Spleen (tissue), 11 donors: ENCODE measurements at regions not wholly inside any gene's neighbourhood (a gene's known extent, or its start where the extent isn't known, plus 50 kb on each side); places are given as distances from the start of the nearest gene placed in this dataset.

Source experiments
- DNase-seq: peaks from one replicate; pipeline ENCODE4 v3.0.0-alpha.2; 2020
- H3K27ac ChIP-seq, 8 donors: fragments of 200-600 bp; sonication (generic) in 7 of 8; 1 replicate in 4 of 8; 2 replicates in 4 of 8; pipeline versions ENCODE4 v1.5.0 to v1.8.0; 2016 to 2021; ENCODE audit warnings: inconsistent platforms in 4 of 8, mild to moderate bottlenecking in 4 of 8, moderate library complexity in 1 of 8
- H3K27me3 ChIP-seq, 7 donors: fragments of 200-600 bp; sonication (generic) in 6 of 7; replicated peaks in 1 of 7; 1 replicate in 4 of 7; 2 replicates in 3 of 7; pipeline versions ENCODE4 v1.5.0 to v1.8.0; 2016 to 2021; ENCODE audit warnings: inconsistent platforms in 3 of 7, mild to moderate bottlenecking in 1 of 7
- H3K36me3 ChIP-seq, 6 donors: fragments of 200-600 bp; sonication (generic) in 5 of 6; 1 replicate in 4 of 6; 2 replicates in 2 of 6; pipeline versions ENCODE4 v1.5.0 to v1.8.0; 2016 to 2021; ENCODE audit warnings: inconsistent platforms in 2 of 6
- H3K4me1 ChIP-seq, 6 donors: fragments of 200-600 bp; sonication (generic) in 5 of 6; 1 replicate in 3 of 6; 2 replicates in 3 of 6; pipeline versions ENCODE4 v1.5.0 to v1.8.0; 2016 to 2021; ENCODE audit warnings: inconsistent platforms in 3 of 6
- H3K4me3 ChIP-seq, 8 donors: fragments of 200-600 bp; sonication (generic) in 7 of 8; 1 replicate in 4 of 8; 2 replicates in 4 of 8; pipeline versions ENCODE4 v1.5.0 to v1.8.0; 2016 to 2021; ENCODE audit warnings: inconsistent platforms in 4 of 8, mild to moderate bottlenecking in 4 of 8, moderate library complexity in 2 of 8
- H3K9me3 ChIP-seq, 8 donors: fragments of 200-600 bp; sonication (generic) in 7 of 8; 1 replicate in 4 of 8; 2 replicates in 4 of 8; pipeline versions ENCODE4 v1.5.0 to v1.8.0; 2016 to 2021; ENCODE audit warnings: inconsistent platforms in 4 of 8
- POLR2A ChIP-seq, 3 donors: fragments of 450-650 bp; IDR thresholded peaks; one replicate each; pipeline ENCODE4 v1.5.1; 2017; ENCODE audit warnings: antibody characterized with exemption in 3 of 3, mild to moderate bottlenecking in 1 of 3
- POLR2AphosphoS5 ChIP-seq, 3 donors: sonication (generic); formaldehyde crosslinking; IDR thresholded peaks; one replicate each; pipeline ENCODE4 v1.5.1; 2017; ENCODE audit warnings: antibody characterized with exemption in 3 of 3
- WGBS, 5 donors: extraction: QIAGEN DNeasy Blood & Tissue Kit in 3 of 5; methylation state at CpG; one replicate each; pipeline versions ENCODE4 v1.1.5 to v1.1.7; 2013 to 2018; 5-methylcytosine and 5-hydroxymethylcytosine counted together
- intact Hi-C: fragments of 100-400 bp; cut with DNase I; formaldehyde crosslinking; loops from one replicate; pipeline ENCODE4 v1.15.0; 2023; ENCODE audit warnings: low total_unique reads
- TF ChIP-seq, protein P1 (sequence below), 11 experiments: fragments of 200-600 bp in 7 of 11; fragments of 450-650 bp in 4 of 11; sonication (generic) in 4 of 11; IDR thresholded peaks in 8 of 11; conservative IDR thresholded peaks in 3 of 11; 1 replicate in 7 of 11; 2 replicates in 4 of 11; pipeline versions ENCODE4 v1.4.0 to v1.8.0; 2016 to 2021; ENCODE audit warnings: antibody characterized with exemption in 11 of 11, inconsistent platforms in 4 of 11, mild to moderate bottlenecking in 1 of 11
- donor health status: healthy with polysubstance abuse.
- donor health status: DM: no; HTN: no; CAD: no; lungs with moderate emphysema.
- donor health status: DM: no; HTN: no; CAD: no.
- donor health status: Bipolar disorder and iron deficiency.
- donor health status: healthy.
- donor health status: DM: no; HTN: no; CAD: no.
- donor health status: DM: yes; HTN: yes; CAD: no.

DNA sequence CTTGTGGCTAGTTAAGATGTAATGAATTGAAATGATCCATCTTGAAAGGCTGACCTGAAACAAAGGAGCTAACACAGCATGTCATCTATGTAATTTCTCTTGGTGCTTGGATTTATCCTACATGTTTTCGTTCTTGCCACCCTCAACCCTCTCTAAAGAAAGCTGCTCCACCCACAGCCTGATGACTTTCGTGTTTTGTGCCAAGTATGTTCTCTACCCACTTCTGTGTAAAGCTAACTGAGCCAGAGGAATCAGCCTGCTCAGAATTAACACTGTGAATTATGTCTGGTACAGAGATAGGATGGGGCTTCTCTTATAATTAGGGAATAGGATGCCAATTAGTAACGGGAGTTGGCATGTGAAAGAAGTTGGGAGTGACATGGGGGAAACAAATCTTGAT is 67.9 kb upstream of the MLIP start:
- Histone ChIP-seq H3K27ac (no peak overlapping the region), H3K4me1 (no peaks in the 10 kb centered on the region), H3K4me3 (no peak overlapping the region), H3K9me3 (peaks cover 0 to 4% (median 0%) of the 10 kb centered on the region in 8 donors), H3K36me3 (no peaks in the 10 kb centered on the region), H3K27me3 (no peaks in the 10 kb centered on the region)
- no peak for TF ChIP-seq POLR2A (IDR thresholded peaks at IDR 0.05)
- TF ChIP-seq POLR2AphosphoS5 (IDR thresholded peaks at IDR 0.05): no peak
- TF ChIP-seq, protein P1, sequence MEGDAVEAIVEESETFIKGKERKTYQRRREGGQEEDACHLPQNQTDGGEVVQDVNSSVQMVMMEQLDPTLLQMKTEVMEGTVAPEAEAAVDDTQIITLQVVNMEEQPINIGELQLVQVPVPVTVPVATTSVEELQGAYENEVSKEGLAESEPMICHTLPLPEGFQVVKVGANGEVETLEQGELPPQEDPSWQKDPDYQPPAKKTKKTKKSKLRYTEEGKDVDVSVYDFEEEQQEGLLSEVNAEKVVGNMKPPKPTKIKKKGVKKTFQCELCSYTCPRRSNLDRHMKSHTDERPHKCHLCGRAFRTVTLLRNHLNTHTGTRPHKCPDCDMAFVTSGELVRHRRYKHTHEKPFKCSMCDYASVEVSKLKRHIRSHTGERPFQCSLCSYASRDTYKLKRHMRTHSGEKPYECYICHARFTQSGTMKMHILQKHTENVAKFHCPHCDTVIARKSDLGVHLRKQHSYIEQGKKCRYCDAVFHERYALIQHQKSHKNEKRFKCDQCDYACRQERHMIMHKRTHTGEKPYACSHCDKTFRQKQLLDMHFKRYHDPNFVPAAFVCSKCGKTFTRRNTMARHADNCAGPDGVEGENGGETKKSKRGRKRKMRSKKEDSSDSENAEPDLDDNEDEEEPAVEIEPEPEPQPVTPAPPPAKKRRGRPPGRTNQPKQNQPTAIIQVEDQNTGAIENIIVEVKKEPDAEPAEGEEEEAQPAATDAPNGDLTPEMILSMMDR (IDR thresholded peaks at IDR 0.05 in 8 of 11, conservative IDR thresholded peaks at IDR 0.05 in 3 of 11): no peak
- 63 to 87% (median 72%) methylated on average over 3 of the region's 3 CpGs for whole genome bisulfite sequencing, 5 donors
- no peak for DNase-seq
- intact Hi-C loops: no loop called here

DNA sequence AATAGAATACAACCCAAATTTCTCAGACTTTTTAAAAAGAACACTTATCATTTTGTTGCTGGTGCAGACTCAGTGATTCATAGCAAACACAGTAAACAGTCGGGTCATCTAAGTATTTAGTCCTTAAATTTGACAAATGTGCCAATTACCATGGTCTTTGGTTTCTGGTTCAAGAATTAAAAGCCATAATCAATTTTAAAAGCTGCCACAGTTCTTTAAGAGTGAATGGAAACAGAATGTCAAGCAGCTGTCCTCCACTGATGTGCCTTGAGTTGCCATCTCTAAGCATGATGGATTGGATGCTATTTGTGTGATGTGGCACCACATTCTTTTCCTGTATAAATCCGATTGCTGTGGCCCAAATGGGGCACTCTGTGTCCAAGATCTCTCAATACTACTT is 67.2 kb upstream of the MLIP start:
- H3K9me3 ChIP-seq: peaks cover 0 to 4% (median 0%) of the 10 kb centered on the region in 8 donors
- H3K27me3 ChIP-seq: no peaks in the 10 kb centered on the region
- TF ChIP-seq, protein P1 (IDR thresholded peaks at IDR 0.05 in 8 of 11, conservative IDR thresholded peaks at IDR 0.05 in 3 of 11): no peak
- TF ChIP-seq POLR2AphosphoS5 (IDR thresholded peaks at IDR 0.05): no peak
- no peak for TF ChIP-seq POLR2A (IDR thresholded peaks at IDR 0.05)
- WGBS, 5 donors: 49 to 71% (median 70%) methylated on average over 2 of the region's 2 CpGs
- intact Hi-C loops: no loop called here
- H3K4me1 ChIP-seq: no peaks in the 10 kb centered on the region
- H3K27ac ChIP-seq: no peak overlapping the region
- no peak overlapping the region for H3K4me3 ChIP-seq
- H3K36me3 ChIP-seq: no peaks in the 10 kb centered on the region
- DNase-seq: no peak

GRCh38 chr6:54048782-54049181 is 62.5 kb upstream of the MLIP start:
- H3K27ac ChIP-seq: no peak overlapping the region
- H3K27me3 ChIP-seq: no peaks in the 10 kb centered on the region
- no peak overlapping the region for H3K4me3 ChIP-seq
- no peak for DNase-seq
- H3K9me3 ChIP-seq: no peaks in the 10 kb centered on the region
- intact Hi-C loops: no loop called here
- TF ChIP-seq POLR2A (IDR thresholded peaks at IDR 0.05): no peak
- TF ChIP-seq, protein P1 (IDR thresholded peaks at IDR 0.05 in 8 of 11, conservative IDR thresholded peaks at IDR 0.05 in 3 of 11): no peak
- no peak for TF ChIP-seq POLR2AphosphoS5 (IDR thresholded peaks at IDR 0.05)
- H3K4me1 ChIP-seq: no peaks in the 10 kb centered on the region
- H3K36me3 ChIP-seq: no peaks in the 10 kb centered on the region

DNA sequence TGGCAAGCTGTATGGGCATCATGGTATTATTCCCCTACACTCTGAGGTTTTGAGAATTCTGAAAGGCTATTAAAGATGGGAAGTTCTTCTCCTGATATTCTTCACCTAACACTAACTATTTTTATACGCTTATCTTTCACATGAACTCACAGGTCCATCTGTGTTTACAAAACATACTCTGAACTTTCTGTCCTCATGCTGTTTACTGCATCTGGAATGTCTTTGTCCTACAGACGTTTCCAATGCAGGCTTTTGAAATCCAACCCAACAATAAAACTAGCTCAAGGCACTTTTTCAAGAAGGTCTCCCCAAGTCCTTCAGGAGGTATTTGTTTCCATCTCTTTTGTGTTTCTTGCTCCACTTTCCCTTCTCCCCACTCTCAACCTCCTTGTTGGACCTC is 60.5 kb upstream of the MLIP start:
- no peaks in the 10 kb centered on the region for H3K9me3 ChIP-seq
- no peak for DNase-seq
- WGBS, 5 donors: 59 to 64% (median 61%) methylated on average over 2 of the region's 2 CpGs
- no peaks in the 10 kb centered on the region for H3K27me3 ChIP-seq
- no peaks in the 10 kb centered on the region for H3K4me1 ChIP-seq
- intact Hi-C loops: no loop called here
- no peak overlapping the region for H3K4me3 ChIP-seq
- no peaks in the 10 kb centered on the region for H3K36me3 ChIP-seq
- TF ChIP-seq, protein P1 (IDR thresholded peaks at IDR 0.05 in 8 of 11, conservative IDR thresholded peaks at IDR 0.05 in 3 of 11): no peak
- TF ChIP-seq POLR2AphosphoS5 (IDR thresholded peaks at IDR 0.05) (no peak), POLR2A (IDR thresholded peaks at IDR 0.05) (no peak)
- H3K27ac ChIP-seq: no peak overlapping the region
